ENCODE measurements at regions not wholly inside any gene's neighbourhood (a gene's known extent, or its start where the extent isn't known, plus 50 kb on each side); places are given as distances from the start of the nearest gene placed in this dataset.

DNA sequence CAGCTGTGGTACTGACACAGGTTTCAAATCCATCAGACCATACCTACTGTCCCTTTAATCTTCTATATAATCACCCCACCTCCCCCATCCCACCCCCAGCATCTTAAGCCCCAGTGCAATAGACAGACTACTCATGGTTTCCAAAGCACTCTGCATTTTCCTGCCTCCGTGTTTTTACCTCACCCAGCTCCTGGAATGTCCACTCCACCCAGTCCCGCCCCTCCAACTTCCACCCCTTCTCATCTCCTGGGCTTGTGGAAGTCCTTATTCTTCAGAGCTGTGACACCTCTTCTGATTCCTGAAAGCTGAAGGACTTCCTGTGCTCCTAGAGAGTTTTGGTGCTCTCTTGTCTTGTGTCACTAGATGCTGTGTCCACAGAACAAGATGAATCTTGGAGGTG is 94.3 kb downstream of the EFNB1 start:
- TF ChIP-seq POLR2A (IDR thresholded peaks at IDR 0.05) (no peak), POLR2AphosphoS5 (IDR thresholded peaks at IDR 0.05) (no peak)

Data from sigmoid colon (tissue), 4 donors.